IMR-90 (cell line): ENCODE measurements at regions not wholly inside any gene's neighbourhood (a gene's known extent, or its start where the extent isn't known, plus 50 kb on each side); places are given as distances from the start of the nearest gene placed in this dataset.

Experiments
- MXI1 ChIP-seq: IDR thresholded peaks from 2 replicates; pipeline ENCODE4 v1.6.1; 2012; ENCODE audit warnings: low read depth, mild to moderate bottlenecking, low read length, moderate library complexity, borderline replicate concordance
- POLR2A ChIP-seq: IDR thresholded peaks from 2 replicates; pipeline ENCODE4 v1.6.1; 2012; ENCODE audit warnings: mild to moderate bottlenecking, low read depth, low read length
- RAD21 ChIP-seq: IDR thresholded peaks from 2 replicates; pipeline ENCODE4 v1.6.1; 2012; ENCODE audit warnings: low read length, improper control_type of control experiment
- RFX5 ChIP-seq: IDR thresholded peaks from 2 replicates; pipeline ENCODE4 v1.8.0; 2012; ENCODE audit warnings: low read depth, mild to moderate bottlenecking, low read length, moderate library complexity
- SMC3 ChIP-seq: fragments of 150-350 bp; IDR thresholded peaks from 2 replicates; pipeline ENCODE4 v1.6.1; 2016; ENCODE audit warnings: low read depth, mild to moderate bottlenecking, antibody characterized with exemption, low read length, moderate library complexity
- TF ChIP-seq, protein P1 (sequence below): conservative IDR thresholded peaks from 2 replicates; pipeline ENCODE4 v1.5.1; 2012; ENCODE audit warnings: mild to moderate bottlenecking, low read depth, low read length, improper control_type of control experiment

DNA sequence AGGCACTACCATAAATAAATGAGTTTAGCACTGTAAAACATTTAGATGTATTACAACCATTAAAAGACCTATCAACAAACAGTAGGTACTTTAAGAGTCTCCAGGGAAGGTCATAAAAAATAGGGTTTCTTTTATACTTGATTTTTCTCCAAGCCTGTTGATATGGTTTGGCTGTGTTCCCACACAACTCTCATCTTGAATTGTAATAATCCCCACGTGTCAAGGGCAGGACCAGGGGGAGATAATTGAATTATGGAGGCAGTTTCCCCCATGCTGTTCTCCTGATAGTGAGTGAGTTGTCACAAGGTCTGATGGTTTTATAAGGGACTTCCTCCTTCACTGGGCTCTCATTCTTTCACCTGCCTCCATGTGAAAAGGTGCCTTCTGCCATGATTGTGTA is 468.9 kb upstream of the UBE2E2 start:
- TF ChIP-seq RFX5 (no peak), RAD21 (no peak), MXI1 (no peak), SMC3 (no peak), POLR2A (no peak)
- TF ChIP-seq, protein P1, sequence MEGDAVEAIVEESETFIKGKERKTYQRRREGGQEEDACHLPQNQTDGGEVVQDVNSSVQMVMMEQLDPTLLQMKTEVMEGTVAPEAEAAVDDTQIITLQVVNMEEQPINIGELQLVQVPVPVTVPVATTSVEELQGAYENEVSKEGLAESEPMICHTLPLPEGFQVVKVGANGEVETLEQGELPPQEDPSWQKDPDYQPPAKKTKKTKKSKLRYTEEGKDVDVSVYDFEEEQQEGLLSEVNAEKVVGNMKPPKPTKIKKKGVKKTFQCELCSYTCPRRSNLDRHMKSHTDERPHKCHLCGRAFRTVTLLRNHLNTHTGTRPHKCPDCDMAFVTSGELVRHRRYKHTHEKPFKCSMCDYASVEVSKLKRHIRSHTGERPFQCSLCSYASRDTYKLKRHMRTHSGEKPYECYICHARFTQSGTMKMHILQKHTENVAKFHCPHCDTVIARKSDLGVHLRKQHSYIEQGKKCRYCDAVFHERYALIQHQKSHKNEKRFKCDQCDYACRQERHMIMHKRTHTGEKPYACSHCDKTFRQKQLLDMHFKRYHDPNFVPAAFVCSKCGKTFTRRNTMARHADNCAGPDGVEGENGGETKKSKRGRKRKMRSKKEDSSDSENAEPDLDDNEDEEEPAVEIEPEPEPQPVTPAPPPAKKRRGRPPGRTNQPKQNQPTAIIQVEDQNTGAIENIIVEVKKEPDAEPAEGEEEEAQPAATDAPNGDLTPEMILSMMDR = no peak
